Activated CD4-positive, alpha-beta T cell treated with anti-CD3 and anti-CD28 coated beads for 1 hour (primary cell): ENCODE measurements at regions not wholly inside any gene's neighbourhood (a gene's known extent, or its start where the extent isn't known, plus 50 kb on each side); places are given as distances from the start of the nearest gene placed in this dataset.

Source experiments
- DNase-seq: peaks from one replicate; pipeline ENCODE4 v3.0.0-alpha.2; 2020

DNA sequence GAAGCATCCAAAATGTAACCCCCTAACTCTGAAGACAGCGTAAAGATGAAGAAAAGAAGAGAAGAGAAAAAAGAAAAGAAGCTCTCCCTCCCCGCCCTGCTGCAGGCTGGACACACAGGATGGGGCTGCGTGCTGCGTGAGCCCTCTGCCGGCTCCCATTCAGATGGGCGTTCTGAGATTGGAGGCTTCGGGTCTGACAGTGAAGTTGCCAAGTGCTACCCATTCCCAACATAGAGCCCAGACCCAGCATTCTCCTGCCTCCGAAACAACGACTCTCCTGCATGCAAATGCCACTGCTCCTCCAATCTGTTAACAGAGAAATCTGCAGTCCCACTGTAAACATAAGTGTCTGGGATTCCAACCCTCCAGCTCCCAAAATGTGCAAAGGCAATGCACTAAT is 234.9 kb downstream of the BCL11A start:
- DNase-seq = no peak

- DNase-seq = no peak
These were observed 235.6 kb downstream of the BCL11A start for GRCh38 chr2:60317844-60318243.

DNA sequence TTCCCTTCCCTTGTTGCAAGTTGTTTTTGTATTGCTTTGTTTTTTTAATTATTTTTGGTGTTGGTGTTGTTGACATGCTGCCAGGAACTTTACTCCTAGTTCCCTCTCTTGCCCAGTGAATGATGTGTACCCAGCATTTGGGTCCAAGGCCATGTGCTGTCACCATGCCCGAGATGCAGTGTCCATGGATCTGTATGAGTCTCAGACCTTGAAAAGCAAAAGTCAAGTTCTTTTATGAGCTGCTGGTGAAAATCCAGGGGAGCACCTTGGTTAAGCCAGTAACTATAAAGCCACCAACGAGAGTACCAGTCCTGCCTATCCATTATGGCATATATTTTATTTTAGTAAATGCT is 236.4 kb downstream of the BCL11A start:
- no peak for DNase-seq

GRCh38 chr2:60316381-60317033 is 236.9 kb downstream of the BCL11A start:
- DNase-seq = no peak

DNA sequence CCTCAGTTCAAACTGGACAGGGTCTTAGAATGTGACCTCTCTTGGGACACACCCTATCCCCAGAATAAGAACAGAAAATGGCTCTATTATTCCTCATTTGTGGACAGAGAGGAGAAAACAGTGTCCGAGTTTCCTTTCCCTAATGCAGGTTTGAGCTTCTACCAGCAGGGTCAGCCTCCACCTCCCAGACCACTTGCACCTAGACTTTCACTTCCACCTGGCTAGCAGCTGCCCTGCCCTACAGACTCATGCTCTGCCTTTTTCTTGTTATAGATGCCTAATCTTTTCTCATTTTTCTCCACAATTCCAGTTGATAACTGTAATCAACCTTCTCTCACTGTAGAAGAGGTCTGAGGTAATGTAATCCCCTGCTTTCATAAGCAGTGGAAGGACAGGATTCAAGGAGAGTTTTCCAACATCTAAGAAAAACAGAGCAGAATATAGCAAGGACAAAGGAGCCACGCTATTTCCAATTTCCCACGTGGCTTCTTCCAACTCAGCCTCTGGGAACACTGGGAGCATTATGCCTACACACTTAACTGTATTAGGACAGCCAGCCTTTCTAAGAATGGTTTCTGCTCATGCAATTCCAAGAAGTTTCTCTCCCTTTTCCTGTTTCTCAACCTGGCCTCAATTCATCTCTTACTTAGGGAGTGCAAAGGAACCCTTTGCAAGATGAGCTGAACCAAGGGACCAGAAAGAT is 239.8 kb downstream of the BCL11A start:
- no peak for DNase-seq

DNA sequence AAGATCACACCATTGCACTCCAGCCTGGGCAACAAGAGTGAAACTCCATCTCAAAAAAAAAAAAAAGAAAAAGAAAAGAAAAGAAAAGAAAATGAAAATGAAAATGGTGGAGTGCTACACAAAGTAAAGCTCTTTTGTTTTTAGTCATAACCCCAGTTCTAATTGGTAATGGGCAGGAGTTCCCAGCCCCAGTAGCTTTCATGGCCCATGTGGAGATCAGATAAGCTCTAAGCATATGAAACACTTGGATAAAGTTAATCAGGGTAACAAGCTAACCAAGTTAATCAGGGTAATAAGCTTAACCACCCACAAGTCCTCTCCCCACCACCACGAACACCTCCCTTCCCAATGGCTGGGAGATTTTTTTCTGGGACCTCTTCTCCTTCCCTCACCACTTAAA is 240.8 kb downstream of the BCL11A start:
- DNase-seq = no peak

GRCh38 chr2:60311524-60311923 is 241.9 kb downstream of the BCL11A start:
- no peak for DNase-seq

- DNase-seq = no peak
These were observed 243.4 kb downstream of the BCL11A start for GRCh38 chr2:60309941-60310660.

- DNase-seq = no peak
These were observed 244.1 kb downstream of the BCL11A start for GRCh38 chr2:60309336-60309735.

- DNase-seq = no peak
These were observed 247.1 kb downstream of the BCL11A start for GRCh38 chr2:60306267-60306861.

- no peak for DNase-seq
These were observed 249.8 kb downstream of the BCL11A start for GRCh38 chr2:60303680-60304079.

- no peak for DNase-seq
These were observed 250.9 kb downstream of the BCL11A start for GRCh38 chr2:60302377-60303126.

- no peak for DNase-seq
These were observed 251.7 kb downstream of the BCL11A start for GRCh38 chr2:60301726-60302125.

DNA sequence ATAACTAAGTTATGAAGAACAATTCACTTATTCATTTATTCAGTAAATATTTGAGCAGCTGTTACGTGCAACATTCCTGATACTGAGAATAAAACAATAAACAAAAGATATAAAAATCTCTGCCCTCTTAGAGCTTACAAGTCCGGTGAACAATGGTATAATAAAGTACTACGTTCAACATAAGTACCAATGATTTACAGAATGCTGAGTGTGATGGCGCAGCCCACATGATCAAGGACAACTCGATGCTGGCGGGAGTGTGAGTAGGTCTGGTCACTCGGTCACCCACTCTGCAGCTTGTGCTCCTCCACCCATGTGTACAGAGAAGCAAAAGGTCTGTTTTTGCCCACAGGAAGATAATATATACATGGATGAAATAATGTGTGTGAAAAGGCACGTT is 254.3 kb downstream of the BCL11A start:
- DNase-seq = no peak

DNA sequence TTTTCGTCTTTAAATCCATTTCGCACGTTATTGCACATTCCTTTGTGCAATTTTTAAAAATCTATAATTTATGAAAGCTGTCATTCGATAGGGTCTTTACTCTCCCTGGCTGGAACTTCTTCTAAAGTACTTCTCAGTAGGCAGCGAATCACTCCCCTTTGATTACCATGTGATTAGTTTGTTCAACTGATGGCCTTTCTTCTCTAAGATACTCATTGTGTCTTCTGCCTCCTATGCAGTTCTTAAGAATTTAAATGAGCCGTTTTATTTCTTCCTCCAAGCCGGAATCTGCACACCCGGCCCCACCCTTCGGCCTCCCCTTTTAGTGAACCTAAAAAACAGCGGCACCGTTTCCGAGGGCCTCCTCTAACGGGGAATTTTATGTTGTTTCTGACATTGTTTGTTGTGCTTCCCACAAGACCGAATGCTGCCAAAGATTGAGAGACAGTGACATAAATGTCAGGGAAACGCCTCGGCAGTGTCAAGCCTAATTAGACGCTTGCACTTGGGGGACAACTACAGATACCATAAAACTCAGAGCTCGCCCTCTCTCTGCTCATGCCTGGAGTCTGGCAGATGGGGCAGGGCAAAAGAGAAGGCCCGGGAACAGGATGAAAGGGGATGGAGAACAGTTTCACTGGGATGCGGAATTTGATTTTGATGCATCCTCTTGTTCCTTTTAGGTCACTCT is 255.3 kb downstream of the BCL11A start:
- DNase-seq = no peak

- no peak for DNase-seq
These were observed 256.0 kb downstream of the BCL11A start for GRCh38 chr2:60297296-60298005.

- DNase-seq = no peak
These were observed 257.1 kb downstream of the BCL11A start for GRCh38 chr2:60296219-60296955.

DNA sequence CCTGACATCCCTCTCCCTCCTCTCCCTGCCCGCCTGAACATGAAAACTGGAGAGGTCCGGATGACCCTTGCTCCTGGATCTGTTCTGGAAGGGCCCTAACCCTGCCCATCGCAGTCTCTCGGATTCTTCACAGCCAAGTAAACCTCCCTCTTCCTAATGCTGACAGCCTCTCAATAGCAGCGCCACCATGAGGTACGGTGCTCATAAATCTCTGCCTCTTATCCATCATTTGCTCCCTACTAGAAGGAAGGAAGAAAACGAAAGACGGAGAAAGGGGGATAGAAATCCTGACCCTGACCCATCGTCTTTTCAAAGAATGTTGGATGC is 257.9 kb downstream of the BCL11A start:
- DNase-seq = no peak

- DNase-seq = no peak
These were observed 258.4 kb downstream of the BCL11A start for GRCh38 chr2:60294901-60295635.

- no peak for DNase-seq
These were observed 261.2 kb downstream of the BCL11A start for GRCh38 chr2:60292242-60292641.
